Right atrium auricular region (tissue), 2 donors: ENCODE measurements at regions not wholly inside any gene's neighbourhood (a gene's known extent, or its start where the extent isn't known, plus 50 kb on each side); places are given as distances from the start of the nearest gene placed in this dataset.
A peak's percentile ranks its signal among the peaks of the same experiment; 100 is the strongest.

Experiments
- DNase-seq: peaks from one replicate; pipeline ENCODE4 v3.0.0-alpha.2; 2019; ENCODE audit warnings: low spot score
- H3K27ac ChIP-seq, 2 donors: fragments of 200-600 bp; sonication (generic); 1 replicate in 1 of 2; 2 replicates in 1 of 2; pipeline ENCODE4 v1.5.1; 2016 to 2019
- H3K27me3 ChIP-seq, 2 donors: fragments of 200-600 bp; sonication (generic); one replicate each; pipeline versions ENCODE4 v1.5.1 to v1.6.0; 2017 to 2019
- H3K36me3 ChIP-seq: fragments of 200-600 bp; sonication (generic); one replicate; pipeline ENCODE4 v1.5.1; 2016
- H3K4me1 ChIP-seq, 2 donors: fragments of 200-600 bp; sonication (generic); one replicate each; pipeline versions ENCODE4 v1.5.1 to v1.6.0; 2017 to 2019
- H3K4me3 ChIP-seq, 2 donors: fragments of 200-600 bp; sonication (generic); 1 replicate in 1 of 2; 2 replicates in 1 of 2; pipeline ENCODE4 v1.5.1; 2017 to 2019; ENCODE audit warnings: mild to moderate bottlenecking in 1 of 2, moderate library complexity in 1 of 2
- H3K9me3 ChIP-seq, 2 donors: fragments of 200-600 bp; sonication (generic); one replicate each; pipeline ENCODE4 v1.5.1; 2019
- TF ChIP-seq, protein P1 (sequence below), 2 donors: fragments of 200-600 bp; sonication (generic); IDR thresholded peaks; one replicate each; pipeline ENCODE4 v1.5.1; 2019; ENCODE audit warnings: antibody characterized with exemption in 2 of 2

DNA sequence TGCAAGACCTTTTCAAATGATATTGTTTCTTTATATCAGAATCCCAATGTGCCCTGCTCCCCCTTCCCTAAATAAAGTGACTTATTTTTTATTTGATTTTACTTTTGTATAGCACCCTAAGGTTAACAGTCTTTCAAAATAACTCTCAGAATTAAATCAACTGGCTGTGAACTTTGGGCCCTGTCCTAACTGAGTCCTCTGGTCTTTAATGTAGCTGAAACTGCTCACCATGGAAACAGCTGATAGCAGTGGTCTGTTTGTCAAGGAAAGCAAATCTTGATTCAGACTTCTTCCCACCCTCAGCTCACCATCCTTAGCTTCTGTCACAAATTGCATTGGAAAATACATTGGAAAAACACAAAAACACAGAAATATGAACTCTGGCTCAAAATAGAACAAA, 105.2 kb upstream of the PRPS1L1 start:
- Histone ChIP-seq H3K27me3 (no peaks in the 10 kb centered on the region), H3K4me1 (no peaks in the 10 kb centered on the region), H3K27ac (peak overlapping the region in 1 of 2 donors; percentile 21), H3K36me3 (no peaks in the 10 kb centered on the region), H3K4me3 (no peak overlapping the region), H3K9me3 (no peaks in the 10 kb centered on the region)
- TF ChIP-seq, protein P1, sequence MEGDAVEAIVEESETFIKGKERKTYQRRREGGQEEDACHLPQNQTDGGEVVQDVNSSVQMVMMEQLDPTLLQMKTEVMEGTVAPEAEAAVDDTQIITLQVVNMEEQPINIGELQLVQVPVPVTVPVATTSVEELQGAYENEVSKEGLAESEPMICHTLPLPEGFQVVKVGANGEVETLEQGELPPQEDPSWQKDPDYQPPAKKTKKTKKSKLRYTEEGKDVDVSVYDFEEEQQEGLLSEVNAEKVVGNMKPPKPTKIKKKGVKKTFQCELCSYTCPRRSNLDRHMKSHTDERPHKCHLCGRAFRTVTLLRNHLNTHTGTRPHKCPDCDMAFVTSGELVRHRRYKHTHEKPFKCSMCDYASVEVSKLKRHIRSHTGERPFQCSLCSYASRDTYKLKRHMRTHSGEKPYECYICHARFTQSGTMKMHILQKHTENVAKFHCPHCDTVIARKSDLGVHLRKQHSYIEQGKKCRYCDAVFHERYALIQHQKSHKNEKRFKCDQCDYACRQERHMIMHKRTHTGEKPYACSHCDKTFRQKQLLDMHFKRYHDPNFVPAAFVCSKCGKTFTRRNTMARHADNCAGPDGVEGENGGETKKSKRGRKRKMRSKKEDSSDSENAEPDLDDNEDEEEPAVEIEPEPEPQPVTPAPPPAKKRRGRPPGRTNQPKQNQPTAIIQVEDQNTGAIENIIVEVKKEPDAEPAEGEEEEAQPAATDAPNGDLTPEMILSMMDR (IDR thresholded peaks at IDR 0.05), result no peak
- no peak for DNase-seq

DNA sequence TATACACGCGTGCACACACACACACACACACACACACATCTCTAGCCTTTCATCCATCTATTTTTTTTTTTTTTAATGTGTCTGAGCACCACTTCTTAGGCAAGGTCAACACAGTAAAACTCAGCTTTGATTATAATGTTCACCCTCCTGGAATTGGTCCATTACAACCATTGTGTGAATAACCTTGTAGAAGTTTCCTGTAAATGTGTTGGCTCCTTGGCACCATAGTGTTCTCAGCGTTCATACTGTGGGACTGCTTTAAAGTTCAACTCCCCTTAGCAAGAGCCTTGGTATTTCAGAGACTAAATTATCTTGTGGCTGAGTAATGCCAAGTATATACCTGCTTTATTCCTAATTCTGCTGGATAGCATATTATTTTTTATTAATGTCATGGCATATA, 106.3 kb upstream of the PRPS1L1 start:
- H3K9me3 ChIP-seq, result no peaks in the 10 kb centered on the region
- TF ChIP-seq, protein P1 (IDR thresholded peaks at IDR 0.05), result no peak
- H3K4me1 ChIP-seq, result no peaks in the 10 kb centered on the region
- no peaks in the 10 kb centered on the region for H3K27me3 ChIP-seq
- no peaks in the 10 kb centered on the region for H3K36me3 ChIP-seq
- no peak overlapping the region for H3K27ac ChIP-seq
- no peak for DNase-seq
- H3K4me3 ChIP-seq, result no peak overlapping the region

DNA sequence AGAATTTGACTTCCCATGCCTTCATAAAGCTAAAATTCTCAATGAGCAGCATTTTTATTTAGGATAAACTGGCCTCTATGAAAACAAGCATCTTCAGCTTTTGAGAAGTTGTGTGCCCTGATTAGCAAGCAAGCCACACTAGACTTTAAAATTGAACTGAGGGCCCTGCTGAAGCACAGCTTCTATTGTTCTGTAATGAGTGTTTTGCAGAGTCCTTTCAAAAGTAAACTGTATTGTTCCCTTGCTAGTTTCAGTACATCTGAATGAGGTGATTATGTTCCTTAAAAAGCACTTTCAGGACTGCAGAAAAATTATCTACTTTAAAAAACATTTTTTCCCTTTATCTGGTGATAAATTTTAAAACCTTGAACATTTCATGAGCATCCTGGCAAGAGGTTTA, 113.3 kb upstream of the PRPS1L1 start:
- TF ChIP-seq, protein P1 (IDR thresholded peaks at IDR 0.05), result no peak
- H3K4me1 ChIP-seq, result no peaks in the 10 kb centered on the region
- H3K27ac ChIP-seq, result no peak overlapping the region
- H3K36me3 ChIP-seq, result no peaks in the 10 kb centered on the region
- H3K4me3 ChIP-seq, result no peak overlapping the region
- no peaks in the 10 kb centered on the region for H3K9me3 ChIP-seq
- DNase-seq, result no peak
- H3K27me3 ChIP-seq, result no peaks in the 10 kb centered on the region

DNA sequence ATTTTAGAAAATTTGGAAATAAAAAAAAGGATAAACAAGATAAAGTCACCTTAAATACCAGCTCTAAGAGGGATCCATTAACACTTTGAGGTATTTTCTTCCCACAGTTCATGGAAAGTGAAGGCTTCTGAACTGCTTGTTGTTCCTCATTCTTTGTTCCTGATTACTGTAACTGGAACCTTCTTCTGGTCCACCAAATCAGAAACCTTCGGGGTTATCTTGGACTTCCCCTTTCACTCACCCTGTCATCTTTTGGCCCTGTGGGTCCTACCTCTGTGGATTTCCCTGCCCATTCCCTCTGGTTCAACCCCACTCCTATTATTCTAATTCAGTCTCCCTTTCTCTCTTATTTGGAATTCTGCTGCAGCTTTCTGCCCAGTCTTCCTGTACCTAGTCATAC, 116.5 kb upstream of the PRPS1L1 start:
- DNase-seq, result no peak
- TF ChIP-seq, protein P1 (IDR thresholded peaks at IDR 0.05), result no peak
- H3K27ac ChIP-seq, result no peak overlapping the region

DNA sequence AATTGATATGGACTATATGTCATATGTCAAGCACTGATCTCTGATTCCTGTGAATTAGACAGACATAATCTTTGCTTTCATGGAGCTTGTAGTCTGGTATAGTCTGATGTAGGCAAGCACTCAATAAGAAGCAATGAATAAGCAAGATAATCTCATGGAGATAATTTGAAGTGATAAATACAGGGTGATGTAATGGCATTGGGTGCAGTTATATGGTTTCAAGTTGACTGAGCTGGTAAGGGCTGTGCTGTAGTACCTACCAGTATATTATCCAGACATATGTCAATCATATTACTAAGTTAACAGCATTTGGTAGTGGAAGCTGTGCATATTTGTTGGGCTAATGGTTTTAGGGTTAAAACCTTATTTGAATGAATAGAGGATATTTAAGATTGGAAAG, 117.5 kb upstream of the PRPS1L1 start:
- DNase-seq, result no peak
- H3K4me1 ChIP-seq, result no peaks in the 10 kb centered on the region
- H3K27me3 ChIP-seq, result no peaks in the 10 kb centered on the region
- H3K36me3 ChIP-seq, result no peaks in the 10 kb centered on the region
- no peak overlapping the region for H3K27ac ChIP-seq
- no peaks in the 10 kb centered on the region for H3K9me3 ChIP-seq
- H3K4me3 ChIP-seq, result no peak overlapping the region
- TF ChIP-seq, protein P1 (IDR thresholded peaks at IDR 0.05), result no peak

More for the DNA sequence above, 116.5 kb upstream of the PRPS1L1 start:
- Histone ChIP-seq H3K4me1 (no peaks in the 10 kb centered on the region), H3K27me3 (no peaks in the 10 kb centered on the region), H3K4me3 (no peak overlapping the region), H3K9me3 (no peaks in the 10 kb centered on the region), H3K36me3 (no peaks in the 10 kb centered on the region)

DNA sequence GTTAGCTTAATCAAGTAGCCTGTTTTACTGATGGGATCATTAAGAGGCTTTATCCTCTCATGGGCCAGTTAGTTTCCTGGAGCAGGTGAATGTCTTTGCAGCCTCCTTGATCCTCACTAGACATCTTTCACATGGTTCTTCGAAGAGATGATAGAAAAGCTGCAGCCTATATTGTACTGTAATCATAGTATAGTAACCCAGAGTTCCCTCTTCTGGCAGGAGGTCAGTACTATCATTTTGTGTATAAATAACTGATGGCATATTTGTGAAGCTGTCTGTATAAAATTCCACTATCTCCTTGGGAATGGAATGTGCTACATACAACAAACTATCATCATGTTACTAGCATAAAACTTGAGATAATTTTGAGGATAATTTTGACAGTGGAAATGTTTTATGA, 123.8 kb upstream of the PRPS1L1 start:
- no peaks in the 10 kb centered on the region for H3K9me3 ChIP-seq

More for the DNA sequence above, 123.8 kb upstream of the PRPS1L1 start:
- Histone ChIP-seq H3K27me3 (no peaks in the 10 kb centered on the region), H3K4me3 (no peak overlapping the region), H3K27ac (no peak overlapping the region), H3K36me3 (no peaks in the 10 kb centered on the region), H3K4me1 (no peaks in the 10 kb centered on the region)
- no peak for DNase-seq
- TF ChIP-seq, protein P1 (IDR thresholded peaks at IDR 0.05), result no peak
